GM12892 (cell line): ENCODE measurements at regions not wholly inside any gene's neighbourhood (a gene's known extent, or its start where the extent isn't known, plus 50 kb on each side); places are given as distances from the start of the nearest gene placed in this dataset.
"Not testable (repeated sequence)": the region's sequence is repeated elsewhere in the genome, so short reads cannot be mapped to it uniquely, and the experiment has no call there.

Experiments
- DNase-seq: peaks from one replicate; pipeline ENCODE4 v3.0.0; 2011; ENCODE audit not compliant: insufficient read length
- FAIRE-seq: peaks from 2 replicates; lab custom pipeline; 2011; peaks lifted over from hg19 to GRCh38; lab: Jason Lieb, UNC
- POLR2A ChIP-seq: IDR thresholded peaks from 2 replicates; pipeline ENCODE4 v1.6.1; 2011; ENCODE audit warnings: low read depth, low read length, control low read depth
- POLR2AphosphoS5 ChIP-seq: IDR thresholded peaks from 2 replicates; pipeline ENCODE4 v1.6.1; 2011; ENCODE audit warnings: low read depth, low read length, control low read depth
- TAF1 ChIP-seq: IDR thresholded peaks from 2 replicates; pipeline ENCODE4 v1.6.1; 2011; ENCODE audit warnings: low read depth, mild to moderate bottlenecking, control low read depth, low read length, borderline replicate concordance

- FAIRE-seq: no peak
- TF ChIP-seq POLR2AphosphoS5 (no peak), TAF1 (no peak), POLR2A (no peak)
- DNase-seq: no peak
These were observed 270.0 kb downstream of the CENPC start for GRCh38 chr4:67275179-67275750.

DNA sequence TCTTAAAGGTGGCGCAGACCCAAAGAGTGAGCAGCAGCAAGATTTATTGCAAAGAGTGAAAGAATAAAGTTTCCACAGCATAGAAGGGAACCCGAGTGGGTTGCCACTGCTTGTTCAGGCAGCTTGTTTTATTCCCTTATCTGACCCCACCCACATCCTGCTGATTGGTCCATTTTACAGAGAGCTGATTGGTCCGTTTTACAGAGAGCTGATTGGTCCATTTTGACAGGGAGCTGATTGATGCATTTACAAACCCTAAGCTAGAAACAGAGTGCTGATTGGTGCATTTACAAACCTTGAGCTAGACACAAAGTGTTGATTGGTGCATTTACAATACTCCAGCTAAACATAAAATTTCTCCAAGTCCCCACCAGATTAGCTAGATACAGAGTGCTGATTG, 270.6 kb downstream of the CENPC start:
- not testable (repeated sequence) for FAIRE-seq, DNase-seq

DNA sequence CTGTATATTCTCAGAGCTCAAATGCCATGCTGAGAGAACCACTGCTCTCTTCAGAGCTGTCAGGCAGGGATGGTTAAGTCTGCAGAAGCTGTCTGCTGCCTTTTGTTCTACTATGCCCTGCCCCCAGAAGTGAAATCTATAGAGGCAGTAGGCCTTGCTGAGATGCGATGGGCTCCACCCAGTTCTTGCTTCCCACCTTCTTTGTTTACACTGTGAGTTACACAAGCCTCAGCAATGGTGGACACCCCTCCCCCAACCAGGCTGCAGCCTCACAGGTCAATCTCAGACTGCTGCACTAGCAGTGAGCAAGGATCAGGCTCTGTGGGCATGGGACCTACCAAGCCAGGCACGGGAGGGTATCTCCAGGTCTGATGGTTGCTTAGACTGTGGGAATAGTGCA, 271.6 kb downstream of the CENPC start:
- no peak for TF ChIP-seq POLR2AphosphoS5
- no peak for TF ChIP-seq TAF1
- no peak for TF ChIP-seq POLR2A
- FAIRE-seq: no peak
- no peak for DNase-seq

- no peak for DNase-seq
- no peak for TF ChIP-seq POLR2AphosphoS5
- no peak for TF ChIP-seq TAF1
- no peak for TF ChIP-seq POLR2A
- FAIRE-seq: no peak
These were observed 283.3 kb downstream of the CENPC start for GRCh38 chr4:67261971-67262370.

GRCh38 chr4:67256388-67257043, 288.8 kb downstream of the CENPC start:
- FAIRE-seq (no peak), DNase-seq (no peak)
- TF ChIP-seq POLR2A (no peak), POLR2AphosphoS5 (no peak), TAF1 (no peak)

DNA sequence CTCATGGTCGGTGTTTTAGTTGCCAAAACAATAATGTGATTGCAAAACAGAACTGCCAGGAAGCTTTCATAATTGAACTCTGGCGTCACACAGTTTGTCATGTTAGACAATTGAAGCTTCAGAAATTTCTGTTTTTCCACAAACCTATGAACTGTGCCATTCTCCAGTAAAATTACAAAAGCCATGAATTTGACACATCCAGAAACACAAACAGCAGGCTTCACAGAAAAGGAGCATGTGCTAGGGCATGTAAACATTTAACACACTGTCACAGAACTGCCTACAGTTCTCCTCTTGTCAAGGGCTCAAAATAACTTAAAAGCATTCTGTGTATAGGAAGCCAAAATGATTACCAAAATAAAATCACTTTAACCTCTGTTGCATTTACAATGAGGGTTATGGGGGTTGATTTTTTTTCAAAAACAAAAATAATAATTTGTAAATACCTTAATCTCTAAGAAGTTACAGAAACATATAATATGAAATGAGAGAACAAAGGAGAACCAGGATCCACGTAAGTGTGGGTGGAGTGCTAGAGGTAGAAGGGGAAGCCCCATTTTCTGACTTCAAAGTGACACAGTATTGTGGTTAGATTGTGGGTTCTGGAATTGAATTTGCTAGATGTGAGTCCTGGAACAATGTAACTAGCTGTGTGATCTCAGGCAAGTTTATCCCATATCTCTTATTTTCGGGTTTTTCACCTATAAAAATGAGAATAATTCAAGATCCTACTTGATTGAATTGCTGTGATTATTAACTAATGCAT, 295.0 kb downstream of the CENPC start:
- FAIRE-seq (no peak), DNase-seq (no peak)
- TF ChIP-seq TAF1 (no peak), POLR2AphosphoS5 (no peak)

DNA sequence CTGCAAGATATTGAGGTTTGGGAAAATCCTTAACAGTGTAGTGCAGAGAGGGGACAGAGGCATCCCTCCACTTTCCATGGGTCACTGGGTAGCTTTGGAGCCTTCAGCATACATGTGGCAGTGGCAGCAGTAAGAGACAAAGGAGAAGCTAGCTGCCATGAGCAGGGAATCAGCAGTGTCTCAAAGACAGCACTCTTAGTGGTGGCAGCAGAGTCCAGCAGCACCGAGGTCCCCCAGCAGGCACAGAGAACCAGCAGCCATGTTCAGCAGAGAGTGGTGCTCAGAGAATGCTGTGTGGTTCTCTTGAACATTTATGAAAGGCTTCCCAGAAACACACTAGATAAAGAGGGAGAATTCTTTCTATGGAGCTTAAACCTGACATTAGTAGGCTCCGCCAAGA, 308.5 kb downstream of the CENPC start:
- FAIRE-seq (no peak), DNase-seq (no peak)
- TF ChIP-seq POLR2A: no peak
- no peak for TF ChIP-seq POLR2AphosphoS5
- no peak for TF ChIP-seq TAF1

DNA sequence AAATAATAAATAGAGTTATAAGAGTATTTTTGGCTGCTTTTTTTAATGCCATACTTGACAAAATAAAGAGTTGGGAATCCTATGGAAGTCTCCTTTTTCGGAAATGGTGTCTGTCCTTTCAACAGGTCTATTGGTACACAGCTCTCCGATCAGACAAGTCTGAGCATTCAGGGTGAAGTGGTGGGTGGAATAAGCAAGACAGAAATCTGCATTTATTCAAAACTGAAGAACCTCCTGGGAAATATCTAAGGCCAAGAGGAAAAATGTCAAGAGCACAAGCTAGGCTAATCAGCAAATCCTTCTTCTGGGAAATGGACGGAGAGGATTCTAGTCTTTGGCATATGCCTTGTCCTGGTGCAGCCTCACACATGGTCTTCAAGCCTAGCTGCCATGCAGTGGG, 309.0 kb downstream of the CENPC start:
- TF ChIP-seq TAF1 (no peak), POLR2A (no peak), POLR2AphosphoS5 (no peak)
- no peak for DNase-seq
- no peak for FAIRE-seq

GRCh38 chr4:67234296-67234695, 311.0 kb downstream of the CENPC start:
- FAIRE-seq: no peak
- DNase-seq: no peak

GRCh38 chr4:67229148-67229547, 316.2 kb downstream of the CENPC start:
- DNase-seq: no peak
- FAIRE-seq: no peak
- TF ChIP-seq POLR2AphosphoS5: no peak
- TF ChIP-seq POLR2A: no peak
- TF ChIP-seq TAF1: no peak

More at GRCh38 chr4:67234296-67234695, 311.0 kb downstream of the CENPC start:
- TF ChIP-seq TAF1 (no peak), POLR2A (no peak), POLR2AphosphoS5 (no peak)

DNA sequence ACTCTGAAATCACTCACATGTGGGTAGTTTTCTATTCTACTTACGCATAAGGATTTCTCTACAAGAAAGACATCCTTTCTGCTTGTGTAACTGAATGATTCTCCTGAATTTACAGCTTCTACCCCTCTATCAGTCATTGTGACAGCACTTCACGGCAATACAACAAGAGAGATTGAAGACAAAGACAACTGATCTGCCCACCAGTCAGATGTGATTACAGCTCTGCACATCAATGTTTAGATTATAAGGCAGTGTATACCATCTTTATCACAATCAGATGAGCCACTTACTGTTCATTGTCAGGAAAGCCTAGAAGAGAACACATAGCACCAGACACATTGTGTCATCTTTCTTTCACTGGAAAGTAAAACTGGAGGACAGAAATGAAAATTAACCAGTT, 324.4 kb downstream of the CENPC start:
- FAIRE-seq (no peak), DNase-seq (no peak)
- TF ChIP-seq TAF1 (no peak), POLR2AphosphoS5 (no peak), POLR2A (no peak)

- FAIRE-seq (no peak), DNase-seq (no peak)
- TF ChIP-seq TAF1 (no peak), POLR2A (no peak), POLR2AphosphoS5 (no peak)
These were observed 326.4 kb downstream of the CENPC start for GRCh38 chr4:67218883-67219282.
